ENCODE measurements at regions not wholly inside any gene's neighbourhood (a gene's known extent, or its start where the extent isn't known, plus 50 kb on each side); places are given as distances from the start of the nearest gene placed in this dataset.

GRCh38 chr12:125403843-125404242 is 338.6 kb downstream of the AACS start:
- no peaks in the 10 kb centered on the region for H4K20me1 ChIP-seq (ENCODE audit: insufficient read depth)
- no peak for DNase-seq
- H3K4me1 ChIP-seq (replicated peaks; ENCODE audit: insufficient read depth), result no peaks in the 10 kb centered on the region
- no peak overlapping the region for H3K4me2 ChIP-seq
- TF ChIP-seq EZH2 (IDR thresholded peaks at IDR 0.05; ENCODE audit: low read depth), result no peak
- no peak for TF ChIP-seq CTCF (conservative IDR thresholded peaks at IDR 0.05)
- H3K9me2 ChIP-seq (ENCODE audit: insufficient read depth), result no peaks in the 10 kb centered on the region
- ChIA-PET CTCF (no interaction called here), POLR2A (ENCODE audit: unreplicated experiment) (no interaction called here)
- no TSS peak for BruUV-seq (replicated peaks)
- no peak overlapping the region for H2AFZ ChIP-seq
- H3F3A ChIP-seq (ENCODE audit: insufficient read depth, low read depth), result no peaks in the 10 kb centered on the region
- H3K4me3 ChIP-seq, result no peak overlapping the region
- no peak overlapping the region for H3K27ac ChIP-seq
- H3K36me3 ChIP-seq (ENCODE audit: low read depth), result no peaks in the 10 kb centered on the region
- H3K27me3 ChIP-seq (ENCODE audit: insufficient read depth, low read depth), result 0 out of 2 replicates have a peak, but pooled peaks cover 9% of the 10 kb centered on the region
- no peaks in the 10 kb centered on the region for H3K79me2 ChIP-seq (ENCODE audit: low read depth)
- intact Hi-C loops (cut with micrococcal nuclease; ENCODE audit: unreplicated experiment), result loop anchor here (5.0 kb wide), 2 partner anchors 222 to 497 kb away; no protein-coding TSS in a partner anchor
- H3K9me3 ChIP-seq (ENCODE audit: insufficient read depth, low read depth), result no peaks in the 10 kb centered on the region

GRCh38 chr12:125406131-125406530 is 340.9 kb downstream of the AACS start:
- TF ChIP-seq CTCF (conservative IDR thresholded peaks at IDR 0.05), result no peak
- BruUV-seq (replicated peaks), result no TSS peak
- no peaks in the 10 kb centered on the region for H3K36me3 ChIP-seq (ENCODE audit: low read depth)
- H3K4me3 ChIP-seq, result no peak overlapping the region
- no peaks in the 10 kb centered on the region for H3F3A ChIP-seq (ENCODE audit: insufficient read depth, low read depth)
- no peak overlapping the region for H3K4me2 ChIP-seq
- no peak overlapping the region for H3K27ac ChIP-seq
- intact Hi-C loops (cut with micrococcal nuclease; ENCODE audit: unreplicated experiment), result no loop called here
- no peaks in the 10 kb centered on the region for H3K79me2 ChIP-seq (ENCODE audit: low read depth)
- H3K27me3 ChIP-seq (ENCODE audit: insufficient read depth, low read depth), result 0 out of 2 replicates have a peak, but pooled peaks cover 9% of the 10 kb centered on the region
- no peaks in the 10 kb centered on the region for H4K20me1 ChIP-seq (ENCODE audit: insufficient read depth)
- no peaks in the 10 kb centered on the region for H3K4me1 ChIP-seq (replicated peaks; ENCODE audit: insufficient read depth)
- no peaks in the 10 kb centered on the region for H3K9me3 ChIP-seq (ENCODE audit: insufficient read depth, low read depth)
- no peaks in the 10 kb centered on the region for H3K9me2 ChIP-seq (ENCODE audit: insufficient read depth)
- no peak overlapping the region for H2AFZ ChIP-seq
- CTCF ChIA-PET, result no interaction called here
- DNase-seq, result no peak
- POLR2A ChIA-PET (ENCODE audit: unreplicated experiment), result no interaction called here

- CTCF ChIA-PET, result no interaction called here
Observed at GRCh38 chr12:125408718-125409117, 343.5 kb downstream of the AACS start.

More at GRCh38 chr12:125408718-125409117, 343.5 kb downstream of the AACS start:
- DNase-seq, result no peak
- H3K27me3 ChIP-seq (ENCODE audit: insufficient read depth, low read depth), result 0 out of 2 replicates have a peak, but pooled peaks cover 7% of the 10 kb centered on the region
- no peaks in the 10 kb centered on the region for H3K9me3 ChIP-seq (ENCODE audit: insufficient read depth, low read depth)
- no peak overlapping the region for H3K27ac ChIP-seq
- H4K20me1 ChIP-seq (ENCODE audit: insufficient read depth), result no peaks in the 10 kb centered on the region
- no peak overlapping the region for H2AFZ ChIP-seq
- no peak overlapping the region for H3K4me3 ChIP-seq
- TF ChIP-seq EZH2 (IDR thresholded peaks at IDR 0.05; ENCODE audit: low read depth) (no peak), CTCF (conservative IDR thresholded peaks at IDR 0.05) (no peak)
- intact Hi-C loops (cut with micrococcal nuclease; ENCODE audit: unreplicated experiment), result no loop called here
- POLR2A ChIA-PET (ENCODE audit: unreplicated experiment), result no interaction called here
- no peaks in the 10 kb centered on the region for H3K79me2 ChIP-seq (ENCODE audit: low read depth)
- H3F3A ChIP-seq (ENCODE audit: insufficient read depth, low read depth), result no peaks in the 10 kb centered on the region
- no peaks in the 10 kb centered on the region for H3K36me3 ChIP-seq (ENCODE audit: low read depth)
- no peak overlapping the region for H3K4me2 ChIP-seq
- no peaks in the 10 kb centered on the region for H3K4me1 ChIP-seq (replicated peaks; ENCODE audit: insufficient read depth)
- H3K9me2 ChIP-seq (ENCODE audit: insufficient read depth), result no peaks in the 10 kb centered on the region
- no TSS peak for BruUV-seq (replicated peaks)
